A549 (cell line): ENCODE measurements at regions not wholly inside any gene's neighbourhood (a gene's known extent, or its start where the extent isn't known, plus 50 kb on each side); places are given as distances from the start of the nearest gene placed in this dataset.

Source experiments
- ATAC-seq, 2 experiments: fragments of 200-7000 bp in 1 of 2; fragments of >200 bp in 1 of 2; cut with Nextera tagmentation in 1 of 2; cut with Tn5 transposase in 1 of 2; 3 replicates each; pipeline versions ENCODE4 v1.8.0 to v1.9.1; 2018 to 2020; ENCODE audit warnings: mild to moderate bottlenecking in 1 of 2, moderate library complexity in 1 of 2
- CTCF ChIA-PET: fragments of 300-600 bp; sonication (Branson Sonifier 250); formaldehyde crosslinking; extraction: SDS; loops from one replicate; lab custom pipeline; 2021; ENCODE audit warnings: antibody characterized with exemption, inconsistent platforms; lab: Yijun Ruan, JAX
- POLR2A ChIA-PET: fragments of 350-600 bp; formaldehyde crosslinking; extraction: SDS; loops from one replicate; lab custom pipeline; 2021; ENCODE audit warnings: antibody characterized with exemption, inconsistent platforms; lab: Yijun Ruan, JAX
- DNase-seq, 2 experiments: peaks; one replicate each; pipeline versions ENCODE4 v3.0.0 to v3.0.0-alpha.2; 2011 to 2016; ENCODE audit warnings: low read depth in 1 of 2, low spot score in 1 of 2
- FAIRE-seq: peaks from 2 replicates; lab custom pipeline; 2011; peaks lifted over from hg19 to GRCh38; lab: Jason Lieb, UNC
- H3K27ac ChIP-seq, 2 experiments: fragments of >200 bp; sonication (Bioruptor Twin); formaldehyde crosslinking; 3 replicates each; pipeline ENCODE4 v1.5.1; 2016 to 2017
- H3K4me1 ChIP-seq: fragments of >200 bp; sonication (Bioruptor Twin); formaldehyde crosslinking; 3 replicates; pipeline ENCODE4 v1.6.1; 2016
- H3K4me2 ChIP-seq: fragments of >200 bp; sonication (Bioruptor Twin); formaldehyde crosslinking; 3 replicates; pipeline ENCODE4 v1.6.1; 2016
- H3K4me3 ChIP-seq: fragments of >200 bp; sonication (Bioruptor Twin); formaldehyde crosslinking; 3 replicates; pipeline ENCODE4 v1.5.1; 2016
- H3K9me3 ChIP-seq: fragments of >200 bp; sonication (Bioruptor Twin); formaldehyde crosslinking; 3 replicates; pipeline ENCODE4 v1.6.1; 2016
- CBX8 ChIP-seq: fragments of 200-600 bp; sonication (generic); IDR thresholded peaks from 2 replicates; pipeline ENCODE4 v1.6.1; 2016
- CEBPB ChIP-seq, 2 experiments: fragments of >200 bp in 1 of 2; sonication (Bioruptor Twin) in 1 of 2; formaldehyde crosslinking in 1 of 2; IDR thresholded peaks; 2 replicates each; pipeline ENCODE4 v1.6.1; 2012 to 2016
- CHD4 ChIP-seq: fragments of 200-600 bp; sonication (generic); IDR thresholded peaks from 2 replicates; pipeline ENCODE4 v1.6.1; 2016; ENCODE audit warnings: antibody characterized with exemption, mild to moderate bottlenecking, borderline replicate concordance
- EHMT2 ChIP-seq: fragments of 200-600 bp; sonication (generic); IDR thresholded peaks from 2 replicates; pipeline ENCODE4 v1.6.1; 2016; ENCODE audit warnings: antibody characterized with exemption, low read depth, mild to moderate bottlenecking, moderate library complexity
- ELK1 ChIP-seq: fragments of 150-350 bp; IDR thresholded peaks from 2 replicates; pipeline ENCODE4 v1.6.1; 2014; ENCODE audit warnings: low read depth, mild to moderate bottlenecking, low read length
- EP300 ChIP-seq, 2 experiments: fragments of >200 bp; sonication (Bioruptor Twin); formaldehyde crosslinking; IDR thresholded peaks; 2 replicates in 1 of 2; 3 replicates in 1 of 2; pipeline ENCODE4 v1.6.1; 2016 to 2017
- FOSB ChIP-seq: fragments of 250-450 bp; sonication (Bioruptor Pico); IDR thresholded peaks from 2 replicates; pipeline ENCODE4 v1.5.0; 2020; ENCODE audit warnings: mild to moderate bottlenecking, moderate library complexity
- FOSL2 ChIP-seq, 2 experiments: fragments of 450-650 bp in 1 of 2; fragments of >200 bp in 1 of 2; sonication (Bioruptor Twin) in 1 of 2; formaldehyde crosslinking; IDR thresholded peaks; 2 replicates each; pipeline versions ENCODE4 v1.5.0 to v1.6.1; 2016 to 2020; ENCODE audit warnings: mild to moderate bottlenecking in 1 of 2, moderate library complexity in 1 of 2
- FOXS1 ChIP-seq: fragments of 250-450 bp; sonication (Bioruptor Pico); IDR thresholded peaks from 2 replicates; pipeline ENCODE4 v1.5.0; 2020; ENCODE audit warnings: mild to moderate bottlenecking, moderate library complexity
- HEYL ChIP-seq: fragments of 250-450 bp; sonication (Bioruptor Pico); IDR thresholded peaks from 2 replicates; pipeline ENCODE4 v1.8.0; 2021; ENCODE audit warnings: mild to moderate bottlenecking, moderate library complexity
- JUN ChIP-seq, 2 experiments: fragments of >200 bp; sonication (Bioruptor Twin); formaldehyde crosslinking; IDR thresholded peaks; 2 replicates in 1 of 2; 3 replicates in 1 of 2; pipeline ENCODE4 v1.6.1; 2016 to 2017
- KDM1A ChIP-seq: fragments of 200-600 bp; sonication (generic); IDR thresholded peaks from 2 replicates; pipeline ENCODE4 v1.6.1; 2016; ENCODE audit warnings: low read depth, mild to moderate bottlenecking
- KDM5A ChIP-seq: fragments of 200-600 bp; sonication (generic); IDR thresholded peaks from 2 replicates; pipeline ENCODE4 v1.6.1; 2016; ENCODE audit warnings: antibody characterized with exemption, mild to moderate bottlenecking
- MAFK ChIP-seq: fragments of 450-650 bp; IDR thresholded peaks from 2 replicates; pipeline ENCODE4 v1.6.1; 2014; ENCODE audit not compliant: partially characterized antibody
- MAZ ChIP-seq: fragments of 150-350 bp; IDR thresholded peaks from 2 replicates; pipeline ENCODE4 v1.6.1; 2014; ENCODE audit warnings: antibody characterized with exemption, low read depth, low read length, borderline replicate concordance
- MYC ChIP-seq: IDR thresholded peaks from 2 replicates; pipeline ENCODE4 v1.6.1; 2012; ENCODE audit warnings: mild to moderate bottlenecking, inconsistent platforms, low read length, improper control_type of control experiment, borderline replicate concordance
- NPAS2 ChIP-seq: fragments of 250-450 bp; sonication (Bioruptor Pico); IDR thresholded peaks from 2 replicates; pipeline ENCODE4 v1.8.0; 2022; ENCODE audit warnings: mild to moderate bottlenecking, moderate library complexity, borderline replicate concordance
- PHF8 ChIP-seq: fragments of 200-600 bp; sonication (generic); IDR thresholded peaks from 2 replicates; pipeline ENCODE4 v1.6.1; 2016; ENCODE audit warnings: low read depth, mild to moderate bottlenecking, antibody characterized with exemption, moderate library complexity, borderline replicate concordance
- POLR2AphosphoS2 ChIP-seq: conservative IDR thresholded peaks from 2 replicates; pipeline ENCODE4 v1.6.1; 2012; ENCODE audit warnings: low read length, improper control_type of control experiment, inconsistent platforms
- RAD21 ChIP-seq, 2 experiments: fragments of >200 bp in 1 of 2; sonication (Bioruptor Twin) in 1 of 2; formaldehyde crosslinking in 1 of 2; IDR thresholded peaks in 1 of 2; conservative IDR thresholded peaks in 1 of 2; 2 replicates in 1 of 2; 3 replicates in 1 of 2; pipeline ENCODE4 v1.6.1; 2012 to 2018; ENCODE audit warnings: inconsistent platforms in 1 of 2
- SREBF2 ChIP-seq: fragments of 450-650 bp; IDR thresholded peaks from 2 replicates; pipeline ENCODE4 v1.6.1; 2014; ENCODE audit warnings: mild to moderate bottlenecking, moderate library complexity
- ZFP36 ChIP-seq: fragments of 450-650 bp; IDR thresholded peaks from 2 replicates; pipeline ENCODE4 v1.6.1; 2014; ENCODE audit warnings: borderline replicate concordance; ENCODE audit not compliant: partially characterized antibody
- ZNF302 ChIP-seq: fragments of 250-450 bp; sonication (Bioruptor Pico); IDR thresholded peaks from 2 replicates; pipeline ENCODE4 v1.9.0; 2021; ENCODE audit warnings: inconsistent platforms, mild to moderate bottlenecking, moderate library complexity
- ZSCAN20 ChIP-seq: fragments of 250-450 bp; sonication (Bioruptor Pico); IDR thresholded peaks from 2 replicates; pipeline ENCODE4 v1.8.0; 2022; ENCODE audit warnings: mild to moderate bottlenecking, moderate library complexity
- WGBS: methylation state at CpG from one replicate; pipeline ENCODE4 v1.1.6; 2017; ENCODE audit errors: missing lambda C conversion rate; 5-methylcytosine and 5-hydroxymethylcytosine counted together
- TF ChIP-seq, protein P1 (sequence below): IDR thresholded peaks from 2 replicates; pipeline ENCODE4 v1.6.1; 2012
- TF ChIP-seq, protein P2 (sequence below): fragments of >200 bp; sonication (Bioruptor Twin); formaldehyde crosslinking; IDR thresholded peaks from 3 replicates; pipeline ENCODE4 v1.5.1; 2016

- ChIA-PET POLR2A (no interaction called here), CTCF (no interaction called here)
- no peak for ATAC-seq
These were observed 310.6 kb upstream of the CITED2 start for GRCh38 chr6:139685009-139685408.

GRCh38 chr6:139680819-139681218 is 306.4 kb upstream of the CITED2 start:
- FAIRE-seq (no peak), ATAC-seq (no peak), DNase-seq (no peak)
- Histone ChIP-seq H3K4me1 (peaks cover 14% of the 10 kb centered on the region; the same call in 2 of the 3 replicates), H3K4me2 (no peak overlapping the region), H3K27ac (no peak overlapping the region), H3K4me3 (no peak overlapping the region), H3K9me3 (no peaks in the 10 kb centered on the region)
- CTCF ChIA-PET: no interaction called here
- TF ChIP-seq KDM1A: no peak
- TF ChIP-seq KDM5A: no peak
- TF ChIP-seq EHMT2: no peak
- no peak for TF ChIP-seq NPAS2
- TF ChIP-seq ZNF302: no peak
- WGBS: 77% methylated on average over 5 of the region's 5 CpGs
- POLR2A ChIA-PET: no interaction called here

More at GRCh38 chr6:139685009-139685408, 310.6 kb upstream of the CITED2 start:
- peaks cover 2% of the 10 kb centered on the region; the same call in 2 of the 3 replicates for H3K4me1 ChIP-seq
- TF ChIP-seq CBX8: no peak
- TF ChIP-seq CHD4: no peak
- TF ChIP-seq POLR2AphosphoS2: no peak
- no peak for TF ChIP-seq MYC
- TF ChIP-seq HEYL: no peak
- no peak for TF ChIP-seq JUN (IDR thresholded peaks at IDR 0.05)
- no peak for TF ChIP-seq ZFP36
- TF ChIP-seq EP300 (IDR thresholded peaks at IDR 0.05): no peak
- no peak for TF ChIP-seq FOXS1
- no peak for TF ChIP-seq CEBPB (IDR thresholded peaks at IDR 0.05)
- TF ChIP-seq ZSCAN20 (CRISPR knock-in tag): no peak
- no peak for TF ChIP-seq KDM5A
- TF ChIP-seq SREBF2: no peak
- TF ChIP-seq, protein P1, sequence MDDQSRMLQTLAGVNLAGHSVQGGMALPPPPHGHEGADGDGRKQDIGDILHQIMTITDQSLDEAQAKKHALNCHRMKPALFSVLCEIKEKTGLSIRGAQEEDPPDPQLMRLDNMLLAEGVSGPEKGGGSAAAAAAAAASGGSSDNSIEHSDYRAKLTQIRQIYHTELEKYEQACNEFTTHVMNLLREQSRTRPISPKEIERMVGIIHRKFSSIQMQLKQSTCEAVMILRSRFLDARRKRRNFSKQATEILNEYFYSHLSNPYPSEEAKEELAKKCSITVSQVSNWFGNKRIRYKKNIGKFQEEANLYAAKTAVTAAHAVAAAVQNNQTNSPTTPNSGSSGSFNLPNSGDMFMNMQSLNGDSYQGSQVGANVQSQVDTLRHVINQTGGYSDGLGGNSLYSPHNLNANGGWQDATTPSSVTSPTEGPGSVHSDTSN: no peak
- no peak for TF ChIP-seq MAZ
- TF ChIP-seq RAD21 (conservative IDR thresholded peaks at IDR 0.05 in 1 of 2, IDR thresholded peaks at IDR 0.05 in 1 of 2): no peak
- TF ChIP-seq, protein P2, sequence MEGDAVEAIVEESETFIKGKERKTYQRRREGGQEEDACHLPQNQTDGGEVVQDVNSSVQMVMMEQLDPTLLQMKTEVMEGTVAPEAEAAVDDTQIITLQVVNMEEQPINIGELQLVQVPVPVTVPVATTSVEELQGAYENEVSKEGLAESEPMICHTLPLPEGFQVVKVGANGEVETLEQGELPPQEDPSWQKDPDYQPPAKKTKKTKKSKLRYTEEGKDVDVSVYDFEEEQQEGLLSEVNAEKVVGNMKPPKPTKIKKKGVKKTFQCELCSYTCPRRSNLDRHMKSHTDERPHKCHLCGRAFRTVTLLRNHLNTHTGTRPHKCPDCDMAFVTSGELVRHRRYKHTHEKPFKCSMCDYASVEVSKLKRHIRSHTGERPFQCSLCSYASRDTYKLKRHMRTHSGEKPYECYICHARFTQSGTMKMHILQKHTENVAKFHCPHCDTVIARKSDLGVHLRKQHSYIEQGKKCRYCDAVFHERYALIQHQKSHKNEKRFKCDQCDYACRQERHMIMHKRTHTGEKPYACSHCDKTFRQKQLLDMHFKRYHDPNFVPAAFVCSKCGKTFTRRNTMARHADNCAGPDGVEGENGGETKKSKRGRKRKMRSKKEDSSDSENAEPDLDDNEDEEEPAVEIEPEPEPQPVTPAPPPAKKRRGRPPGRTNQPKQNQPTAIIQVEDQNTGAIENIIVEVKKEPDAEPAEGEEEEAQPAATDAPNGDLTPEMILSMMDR: no peak
- TF ChIP-seq PHF8: no peak
- H3K4me3 ChIP-seq: no peak overlapping the region
- H3K27ac ChIP-seq: no peak overlapping the region
- FAIRE-seq: no peak
- no peaks in the 10 kb centered on the region for H3K9me3 ChIP-seq
- DNase-seq: no peak
- no peak overlapping the region for H3K4me2 ChIP-seq

DNA sequence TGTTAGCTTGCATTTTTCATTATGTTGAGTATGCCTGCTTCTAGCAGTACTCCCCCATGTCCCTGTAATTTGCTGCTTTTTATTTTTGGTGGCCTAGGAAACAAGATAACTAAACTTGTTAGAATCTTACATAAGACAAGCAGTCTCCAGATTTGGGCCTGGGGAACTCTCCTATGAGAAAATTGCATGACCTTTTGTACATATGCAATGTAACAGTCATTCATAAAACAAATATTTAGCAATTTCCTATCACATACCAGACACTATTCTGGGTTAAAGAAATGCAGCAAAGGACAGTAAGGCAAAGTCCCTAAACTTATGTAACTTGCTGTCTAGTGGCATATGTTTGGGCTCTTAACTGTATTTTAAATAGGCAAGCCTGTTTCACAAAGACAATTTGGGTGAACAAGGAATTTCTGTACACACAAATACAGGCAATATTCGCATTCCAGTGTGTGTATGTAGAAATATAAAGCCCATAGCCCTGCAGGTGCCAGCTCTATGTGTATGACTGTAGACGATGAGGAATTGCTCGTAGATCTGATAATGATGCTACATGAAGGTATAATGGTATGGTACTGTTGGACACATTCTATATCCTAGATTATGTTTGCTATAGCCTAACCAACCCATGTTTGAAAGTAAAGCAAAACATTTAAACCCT is 305.2 kb upstream of the CITED2 start:
- TF ChIP-seq MAFK: no peak
- TF ChIP-seq MAZ: no peak
- TF ChIP-seq ELK1: no peak
- TF ChIP-seq FOSB (CRISPR knock-in tag): no peak
- TF ChIP-seq CEBPB (IDR thresholded peaks at IDR 0.05): peak; percentile 31 to 38; a peak in 2 of 4 replicates
- TF ChIP-seq FOSL2 (IDR thresholded peaks at IDR 0.05): no peak
- TF ChIP-seq FOSL2 (CRISPR knock-in tag; IDR thresholded peaks at IDR 0.05): peak; percentile 35; the same call in 1 of the 2 replicates
- Histone ChIP-seq H3K9me3 (no peaks in the 10 kb centered on the region), H3K4me2 (peak overlapping the region; percentile 44), H3K27ac (peak overlapping the region in 1 of 2 experiments; percentile 22; a peak in 1 of 6 replicates), H3K4me3 (no peak overlapping the region), H3K4me1 (peaks cover 14% of the 10 kb centered on the region; the same call in 2 of the 3 replicates)
- WGBS: 69% methylated on average over 3 of the region's 3 CpGs
- POLR2A ChIA-PET: no interaction called here
- FAIRE-seq: no peak
- ATAC-seq: no peak
- peak in 1 of 2 experiments; percentile 25 for DNase-seq
- CTCF ChIA-PET: interaction anchor here (0.6 kb wide), 1 partner anchor 7 kb away, joined by 3 read pairs; no protein-coding TSS in a partner anchor
